H9 (cell line): ENCODE measurements at regions not wholly inside any gene's neighbourhood (a gene's known extent, or its start where the extent isn't known, plus 50 kb on each side); places are given as distances from the start of the nearest gene placed in this dataset.

Experiments
- DNase-seq: peaks from one replicate; pipeline ENCODE4 v3.0.0-alpha.2; 2017
- H2AFZ ChIP-seq: one replicate; pipeline ENCODE4 v1.6.1; 2013; ENCODE audit warnings: mild to moderate bottlenecking, low read length, control low read depth, moderate library complexity
- H2AK5ac ChIP-seq: 2 replicates; pipeline ENCODE4 v1.6.1; 2013; ENCODE audit warnings: low read length, control low read depth, mixed read lengths; ENCODE audit not compliant: insufficient read length
- H2BK120ac ChIP-seq: one replicate; pipeline ENCODE4 v1.6.1; 2013; ENCODE audit warnings: low read depth, mild to moderate bottlenecking, low read length, control low read depth, inconsistent platforms; ENCODE audit not compliant: poor library complexity, severe bottlenecking
- H2BK12ac ChIP-seq: 2 replicates; pipeline ENCODE4 v1.6.1; 2013; ENCODE audit warnings: low read length, control low read depth, mixed read lengths, low read depth; ENCODE audit not compliant: insufficient read length
- H2BK15ac ChIP-seq: 2 replicates; pipeline ENCODE4 v1.6.1; 2013; ENCODE audit warnings: low read depth, low read length, control low read depth
- H2BK20ac ChIP-seq: one replicate; pipeline ENCODE4 v1.6.1; 2013; ENCODE audit warnings: low read depth, mild to moderate bottlenecking, low read length, control low read depth, inconsistent platforms; ENCODE audit not compliant: poor library complexity, severe bottlenecking
- H2BK5ac ChIP-seq: 2 replicates; pipeline ENCODE4 v1.6.1; 2013; ENCODE audit warnings: low read length, control low read depth, mixed read lengths; ENCODE audit not compliant: insufficient read length
- H3K14ac ChIP-seq: 2 replicates; pipeline ENCODE4 v1.6.1; 2013; ENCODE audit warnings: low read length, control low read depth; ENCODE audit not compliant: insufficient read depth
- H3K18ac ChIP-seq: 2 replicates; pipeline ENCODE4 v1.6.1; 2013; ENCODE audit warnings: low read depth, mild to moderate bottlenecking, mixed read lengths, low read length, control low read depth; ENCODE audit not compliant: insufficient read length
- H3K23ac ChIP-seq: 2 replicates; pipeline ENCODE4 v1.6.1; 2013; ENCODE audit warnings: low read length, control low read depth, mixed read lengths, low read depth; ENCODE audit not compliant: insufficient read length
- H3K23me2 ChIP-seq: 2 replicates; pipeline ENCODE4 v1.6.1; 2013; ENCODE audit warnings: low read depth, mild to moderate bottlenecking, mixed read lengths, low read length, control low read depth; ENCODE audit not compliant: insufficient read length, poor library complexity, severe bottlenecking
- H3K27ac ChIP-seq: 2 replicates; pipeline ENCODE4 v1.5.1; 2013; ENCODE audit warnings: low read length, control low read depth, mixed read lengths, low read depth; ENCODE audit not compliant: insufficient read length
- H3K27me3 ChIP-seq: 2 replicates; pipeline ENCODE4 v1.6.1; 2013; ENCODE audit warnings: low read length, control low read depth, inconsistent platforms; ENCODE audit not compliant: insufficient read depth
- H3K4ac ChIP-seq: 2 replicates; pipeline ENCODE4 v1.6.1; 2013; ENCODE audit warnings: low read depth, mild to moderate bottlenecking, control low read depth, inconsistent platforms, low read length, moderate library complexity
- H3K4me1 ChIP-seq: 2 replicates; pipeline ENCODE4 v1.6.1; 2013; ENCODE audit warnings: low read length, control low read depth, inconsistent platforms; ENCODE audit not compliant: insufficient read depth
- H3K4me2 ChIP-seq: 2 replicates; pipeline ENCODE4 v1.6.1; 2013; ENCODE audit warnings: low read length, control low read depth, mixed read lengths; ENCODE audit not compliant: insufficient read length, insufficient read depth
- H3K56ac ChIP-seq: 2 replicates; pipeline ENCODE4 v1.6.1; 2013; ENCODE audit warnings: low read depth, mild to moderate bottlenecking, mixed read lengths, low read length, control low read depth; ENCODE audit not compliant: insufficient read length
- H3K79me1 ChIP-seq: 2 replicates; pipeline ENCODE4 v1.6.1; 2013; ENCODE audit warnings: low read depth, mild to moderate bottlenecking, moderate library complexity, low read length, control low read depth, inconsistent platforms; ENCODE audit not compliant: insufficient read depth, poor library complexity, severe bottlenecking
- H3K79me2 ChIP-seq: 2 replicates; pipeline ENCODE4 v1.6.1; 2013; ENCODE audit warnings: low read length, control low read depth, inconsistent platforms; ENCODE audit not compliant: insufficient read depth
- H3K9ac ChIP-seq: 2 replicates; pipeline ENCODE4 v1.6.1; 2013; ENCODE audit warnings: low read length, control low read depth, mixed read lengths; ENCODE audit not compliant: insufficient read length; ENCODE audit errors: extremely low read depth
- H3K9me3 ChIP-seq: one replicate; pipeline ENCODE4 v1.6.1; 2013; ENCODE audit warnings: low read depth, low read length, inconsistent platforms; ENCODE audit not compliant: control insufficient read depth
- H3T11ph ChIP-seq: one replicate; pipeline ENCODE4 v1.6.1; 2013; ENCODE audit warnings: mild to moderate bottlenecking, low read length, control low read depth, inconsistent platforms
- H4K20me1 ChIP-seq: one replicate; pipeline ENCODE4 v1.6.1; 2013; ENCODE audit not compliant: control insufficient read depth, insufficient read length, insufficient read depth
- H4K5ac ChIP-seq: 2 replicates; pipeline ENCODE4 v1.6.1; 2013; ENCODE audit warnings: low read depth, mild to moderate bottlenecking, mixed read lengths, low read length, control low read depth; ENCODE audit not compliant: insufficient read length
- H4K8ac ChIP-seq: replicated peaks from 2 replicates; pipeline ENCODE4 v1.6.1; 2013; ENCODE audit warnings: low read length, control low read depth, mixed read lengths, low read depth; ENCODE audit not compliant: insufficient read length
- H4K91ac ChIP-seq: 2 replicates; pipeline ENCODE4 v1.6.1; 2013; ENCODE audit warnings: low read depth, mild to moderate bottlenecking, moderate library complexity, mixed read lengths, low read length, control low read depth; ENCODE audit not compliant: insufficient read length
- H3K27ac Mint-ChIP-seq, 3 experiments: 2 replicates in 2 of 3; 3 replicates in 1 of 3; pipeline ENCODE4 v1.8.0; 2020 to 2021; ENCODE audit warnings: mixed read lengths in 3 of 3, mild to moderate bottlenecking in 1 of 3, moderate library complexity in 1 of 3
- H3K27me3 Mint-ChIP-seq: 2 replicates; pipeline ENCODE4 v1.8.0; 2021; ENCODE audit warnings: low read depth, mild to moderate bottlenecking, moderate library complexity, mixed read lengths
- H3K36me3 Mint-ChIP-seq, 3 experiments: 2 replicates in 2 of 3; 3 replicates in 1 of 3; pipeline ENCODE4 v1.8.0; 2020 to 2021; ENCODE audit warnings: low read depth in 3 of 3, mixed read lengths in 3 of 3; ENCODE audit not compliant: insufficient read depth in 1 of 3
- H3K4me1 Mint-ChIP-seq, 2 experiments: 2 replicates each; pipeline ENCODE4 v1.8.0; 2020; ENCODE audit warnings: mixed read lengths in 2 of 2
- H3K4me3 Mint-ChIP-seq, 2 experiments: 2 replicates in 1 of 2; 3 replicates in 1 of 2; pipeline ENCODE4 v1.8.0; 2020 to 2021; ENCODE audit warnings: mild to moderate bottlenecking in 2 of 2, mixed read lengths in 2 of 2, moderate library complexity in 1 of 2
- H3K9me3 Mint-ChIP-seq, 2 experiments: 2 replicates in 1 of 2; 3 replicates in 1 of 2; pipeline ENCODE4 v1.8.0; 2020; ENCODE audit warnings: mild to moderate bottlenecking in 2 of 2, mixed read lengths in 2 of 2, moderate library complexity in 1 of 2
- CTCF ChIP-seq: fragments of 200-600 bp; sonication (generic); conservative IDR thresholded peaks from 3 replicates; pipeline ENCODE4 v1.8.0; 2021; ENCODE audit warnings: antibody characterized with exemption, mild to moderate bottlenecking

- Mint-ChIP-seq H3K36me3 (no peaks in the 10 kb centered on the region), H3K27me3 (no peaks in the 10 kb centered on the region), H3K9me3 (no peaks in the 10 kb centered on the region), H3K4me3 (no peak overlapping the region), H3K27ac (no peak overlapping the region), H3K4me1 (peaks cover 16 to 17% of the 10 kb centered on the region in 2 experiments)
- Histone ChIP-seq H3K4me1 (no peaks in the 10 kb centered on the region), H3K18ac (no peak overlapping the region), H3K14ac (no peak overlapping the region), H2BK20ac (no peak overlapping the region), H2BK15ac (no peak overlapping the region), H3K79me1 (no peaks in the 10 kb centered on the region), H3K79me2 (no peaks in the 10 kb centered on the region), H2BK5ac (no peak overlapping the region), H3K23me2 (no peaks in the 10 kb centered on the region), H2BK120ac (no peak overlapping the region), H4K91ac (no peak overlapping the region), H4K5ac (no peak overlapping the region), H2BK12ac (no peak overlapping the region), H3K4me2 (no peak overlapping the region), H4K8ac (no peak overlapping the region), H3K27ac (no peak overlapping the region), H3K27me3 (no peaks in the 10 kb centered on the region), H3K56ac (no peak overlapping the region), H3K4ac (no peak overlapping the region), H3T11ph (no peak overlapping the region), H2AFZ (no peak overlapping the region), H4K20me1 (no peaks in the 10 kb centered on the region), H2AK5ac (no peak overlapping the region), H3K23ac (no peak overlapping the region), H3K9ac (no peak overlapping the region), H3K9me3 (no peaks in the 10 kb centered on the region)
- no peak for TF ChIP-seq CTCF
- DNase-seq = no peak
Measured at GRCh38 chr13:68749796-68750195, 1357.8 kb upstream of the ATXN8OS start.
